ENCODE measurements at regions not wholly inside any gene's neighbourhood (a gene's known extent, or its start where the extent isn't known, plus 50 kb on each side); places are given as distances from the start of the nearest gene placed in this dataset.

- no peak for TF ChIP-seq CTCF (IDR thresholded peaks at IDR 0.05)
- TF ChIP-seq EZH2 (IDR thresholded peaks at IDR 0.05), result no peak
Observed at GRCh38 chrX:146154191-146154590, 336.6 kb downstream of the SLITRK2 start.
